GM12875 (cell line): ENCODE measurements at regions not wholly inside any gene's neighbourhood (a gene's known extent, or its start where the extent isn't known, plus 50 kb on each side); places are given as distances from the start of the nearest gene placed in this dataset.

Source experiments
- H3K4me3 ChIP-seq: one replicate; pipeline ENCODE4 v1.5.1; 2011; ENCODE audit warnings: low read depth, low read length, control low read depth
- CTCF ChIP-seq: IDR thresholded peaks from 2 replicates; pipeline ENCODE4 v1.5.1; 2011; ENCODE audit warnings: low read depth, mild to moderate bottlenecking, control low read depth, inconsistent platforms, low read length, moderate library complexity, borderline replicate concordance; ENCODE audit not compliant: insufficient read depth

- no peak for TF ChIP-seq CTCF
- no peak overlapping the region for H3K4me3 ChIP-seq
Measured at GRCh38 chr11:38274031-38274430, 1676.0 kb upstream of the RAG2 start.

- no peak for TF ChIP-seq CTCF
- no peak overlapping the region for H3K4me3 ChIP-seq
Measured at GRCh38 chr11:38272376-38272775, 1674.3 kb upstream of the RAG2 start.

GRCh38 chr11:38266691-38267090 is 1668.7 kb upstream of the RAG2 start:
- no peak for TF ChIP-seq CTCF
- no peak overlapping the region for H3K4me3 ChIP-seq

GRCh38 chr11:38256436-38256835 is 1658.4 kb upstream of the RAG2 start:
- TF ChIP-seq CTCF: no peak
- no peak overlapping the region for H3K4me3 ChIP-seq

GRCh38 chr11:38254913-38255312 is 1656.9 kb upstream of the RAG2 start:
- no peak overlapping the region for H3K4me3 ChIP-seq
- no peak for TF ChIP-seq CTCF

- H3K4me3 ChIP-seq: no peak overlapping the region
- TF ChIP-seq CTCF: no peak
Measured at GRCh38 chr11:38252620-38253019, 1654.6 kb upstream of the RAG2 start.

GRCh38 chr11:38246451-38246850 is 1648.4 kb upstream of the RAG2 start:
- H3K4me3 ChIP-seq: no peak overlapping the region

More at GRCh38 chr11:38246451-38246850, 1648.4 kb upstream of the RAG2 start:
- TF ChIP-seq CTCF: no peak
